Smooth muscle cell (in vitro differentiated cells): ENCODE measurements at regions not wholly inside any gene's neighbourhood (a gene's known extent, or its start where the extent isn't known, plus 50 kb on each side); places are given as distances from the start of the nearest gene placed in this dataset.

ENCODE experiments used
- DNase-seq: peaks from one replicate; lab custom pipeline; 2025; ENCODE audit not compliant: unreplicated experiment; lab: John Stamatoyannopoulos, UW
- H2AFZ ChIP-seq: fragments of 200-600 bp; sonication (generic); 2 replicates; pipeline ENCODE4 v1.6.0; 2016; ENCODE audit warnings: antibody characterized with exemption, low read depth, mild to moderate bottlenecking
- H3F3A ChIP-seq: fragments of 200-600 bp; sonication (generic); 2 replicates; pipeline ENCODE4 v1.6.0; 2017; ENCODE audit warnings: antibody characterized with exemption, low read depth
- H3K27ac ChIP-seq: fragments of 200-600 bp; sonication (generic); 2 replicates; pipeline ENCODE4 v1.5.1; 2016; ENCODE audit warnings: low read depth, mild to moderate bottlenecking
- H3K27me3 ChIP-seq: fragments of 200-600 bp; sonication (generic); 2 replicates; pipeline ENCODE4 v1.6.1; 2016; ENCODE audit warnings: low read depth, mild to moderate bottlenecking
- H3K36me3 ChIP-seq: fragments of 200-600 bp; sonication (generic); 2 replicates; pipeline ENCODE4 v1.5.1; 2016; ENCODE audit warnings: low read depth
- H3K4me1 ChIP-seq: fragments of 200-600 bp; sonication (generic); 2 replicates; pipeline ENCODE4 v1.5.1; 2016; ENCODE audit warnings: low read depth
- H3K4me2 ChIP-seq: fragments of 200-600 bp; sonication (generic); 2 replicates; pipeline ENCODE4 v1.6.0; 2016; ENCODE audit warnings: mild to moderate bottlenecking
- H3K4me3 ChIP-seq: fragments of 200-600 bp; sonication (generic); 2 replicates; pipeline ENCODE4 v1.5.1; 2016; ENCODE audit warnings: mild to moderate bottlenecking
- H3K79me2 ChIP-seq: fragments of 200-600 bp; sonication (generic); 2 replicates; pipeline ENCODE4 v1.6.0; 2016; ENCODE audit warnings: low read depth, mild to moderate bottlenecking
- H3K9ac ChIP-seq: fragments of 200-600 bp; sonication (generic); 2 replicates; pipeline ENCODE4 v1.6.0; 2016; ENCODE audit warnings: low read depth
- H3K9me3 ChIP-seq: fragments of 200-600 bp; sonication (generic); replicated peaks from 2 replicates; pipeline ENCODE4 v1.5.1; 2016; ENCODE audit warnings: low read depth
- H4K20me1 ChIP-seq: fragments of 200-600 bp; sonication (generic); 2 replicates; pipeline ENCODE4 v1.6.0; 2016; ENCODE audit warnings: low read depth
- CTCF ChIP-seq: fragments of 200-600 bp; sonication (generic); IDR thresholded peaks from 2 replicates; pipeline ENCODE4 v1.5.1; 2017; ENCODE audit warnings: borderline replicate concordance, mild to moderate bottlenecking, antibody characterized with exemption; ENCODE audit not compliant: insufficient read depth, poor library complexity, severe bottlenecking
- WGBS: methylation state at CpG from one replicate; pipeline ENCODE4 v1.1.7; 2016; ENCODE audit warnings: low lambda C conversion rate; 5-methylcytosine and 5-hydroxymethylcytosine counted together

- DNase-seq: no peak
- Histone ChIP-seq H3K36me3 (no peaks in the 10 kb centered on the region), H3K79me2 (no peaks in the 10 kb centered on the region), H3K9ac (no peak overlapping the region), H3K4me3 (no peak overlapping the region), H3K4me1 (no peaks in the 10 kb centered on the region), H3K27ac (no peak overlapping the region), H3K27me3 (no peaks in the 10 kb centered on the region), H2AFZ (no peak overlapping the region), H3F3A (no peaks in the 10 kb centered on the region), H4K20me1 (no peaks in the 10 kb centered on the region), H3K4me2 (no peak overlapping the region), H3K9me3 (no peaks in the 10 kb centered on the region)
- TF ChIP-seq CTCF: no peak
- WGBS: 80% methylated on average over 1 of the region's 1 CpG
These were observed 916.7 kb upstream of the B3GALT2 start for GRCh38 chr1:194103101-194103500.

GRCh38 chr1:194102607-194103006, 916.2 kb upstream of the B3GALT2 start:
- H3K36me3 ChIP-seq: no peaks in the 10 kb centered on the region
- no peaks in the 10 kb centered on the region for H4K20me1 ChIP-seq
- H3K4me3 ChIP-seq: no peak overlapping the region
- H3K4me1 ChIP-seq: no peaks in the 10 kb centered on the region
- H3K9me3 ChIP-seq: no peaks in the 10 kb centered on the region
- no peaks in the 10 kb centered on the region for H3K27me3 ChIP-seq
- no peak overlapping the region for H3K4me2 ChIP-seq
- no peak for DNase-seq
- H2AFZ ChIP-seq: no peak overlapping the region
- H3K27ac ChIP-seq: no peak overlapping the region
- H3K9ac ChIP-seq: no peak overlapping the region
- no peak for TF ChIP-seq CTCF
- WGBS: 30% methylated on average over 2 of the region's 2 CpGs
- no peaks in the 10 kb centered on the region for H3K79me2 ChIP-seq
- no peaks in the 10 kb centered on the region for H3F3A ChIP-seq

GRCh38 chr1:194084755-194085154, 898.3 kb upstream of the B3GALT2 start:
- no peak for TF ChIP-seq CTCF
- 85% methylated on average over 3 of the region's 3 CpGs for WGBS

GRCh38 chr1:194081444-194081843, 895.0 kb upstream of the B3GALT2 start:
- H3K4me1 ChIP-seq: no peaks in the 10 kb centered on the region
- H3K79me2 ChIP-seq: no peaks in the 10 kb centered on the region
- H3K36me3 ChIP-seq: no peaks in the 10 kb centered on the region
- H3K4me2 ChIP-seq: no peak overlapping the region
- no peak overlapping the region for H3K9ac ChIP-seq
- no peaks in the 10 kb centered on the region for H3F3A ChIP-seq
- no peak overlapping the region for H3K27ac ChIP-seq
- no peak for DNase-seq
- TF ChIP-seq CTCF: no peak
- H3K9me3 ChIP-seq: no peaks in the 10 kb centered on the region
- H4K20me1 ChIP-seq: no peaks in the 10 kb centered on the region
- no peak overlapping the region for H3K4me3 ChIP-seq
- H3K27me3 ChIP-seq: no peaks in the 10 kb centered on the region
- no peak overlapping the region for H2AFZ ChIP-seq

More at GRCh38 chr1:194084755-194085154, 898.3 kb upstream of the B3GALT2 start:
- Histone ChIP-seq H3K4me3 (no peak overlapping the region), H2AFZ (no peak overlapping the region), H3K36me3 (no peaks in the 10 kb centered on the region), H3K79me2 (no peaks in the 10 kb centered on the region), H3K4me2 (no peak overlapping the region), H3K4me1 (no peaks in the 10 kb centered on the region), H3K27me3 (no peaks in the 10 kb centered on the region), H4K20me1 (no peaks in the 10 kb centered on the region), H3K27ac (no peak overlapping the region), H3K9me3 (no peaks in the 10 kb centered on the region), H3K9ac (no peak overlapping the region), H3F3A (no peaks in the 10 kb centered on the region)
- DNase-seq: no peak
